ENCODE measurements at regions not wholly inside any gene's neighbourhood (a gene's known extent, or its start where the extent isn't known, plus 50 kb on each side); places are given as distances from the start of the nearest gene placed in this dataset.
"Not testable (repeated sequence)": the region's sequence is repeated elsewhere in the genome, so short reads cannot be mapped to it uniquely, and the experiment has no call there.

GRCh38 chr1:229710746-229711145 is 84.7 kb downstream of the URB2 start:
- DNase-seq = no peak

- no peak for DNase-seq
These were observed 88.3 kb downstream of the URB2 start for GRCh38 chr1:229714306-229714705.

GRCh38 chr1:229714964-229715603 is 89.0 kb downstream of the URB2 start:
- DNase-seq = no peak

- DNase-seq = peak; percentile 52
These were observed 90.0 kb downstream of the URB2 start for GRCh38 chr1:229716069-229716468.

GRCh38 chr1:229716704-229717103 is 90.7 kb downstream of the URB2 start:
- no peak for DNase-seq

GRCh38 chr1:229717786-229718576 is 91.9 kb downstream of the URB2 start:
- DNase-seq = peak; percentile 62

GRCh38 chr1:229726061-229726460 is 100.0 kb downstream of the URB2 start:
- no peak for DNase-seq

- DNase-seq = no peak
These were observed 103.9 kb downstream of the URB2 start for GRCh38 chr1:229729916-229730315.

- no peak for DNase-seq
These were observed 104.5 kb downstream of the URB2 start for GRCh38 chr1:229730573-229730972.

GRCh38 chr1:229732061-229732460 is 106.0 kb downstream of the URB2 start:
- no peak for DNase-seq

- no peak for DNase-seq
These were observed 110.3 kb downstream of the URB2 start for GRCh38 chr1:229736376-229736775.

- not testable (repeated sequence) for DNase-seq
These were observed 116.6 kb downstream of the URB2 start for GRCh38 chr1:229742614-229743013.

- no peak for DNase-seq
These were observed 123.9 kb downstream of the URB2 start for GRCh38 chr1:229749992-229750391.

- DNase-seq = no peak
These were observed 125.6 kb downstream of the URB2 start for GRCh38 chr1:229751610-229752009.

GRCh38 chr1:229752679-229753078 is 126.6 kb downstream of the URB2 start:
- DNase-seq = no peak

GRCh38 chr1:229753764-229754551 is 127.9 kb downstream of the URB2 start:
- DNase-seq = no peak

GRCh38 chr1:229756666-229757065 is 130.6 kb downstream of the URB2 start:
- no peak for DNase-seq

GRCh38 chr1:229757226-229757625 is 131.2 kb downstream of the URB2 start:
- DNase-seq = no peak

GRCh38 chr1:229758101-229759036 is 132.3 kb downstream of the URB2 start:
- no peak for DNase-seq

- DNase-seq = no peak
These were observed 133.0 kb downstream of the URB2 start for GRCh38 chr1:229759037-229759435.

- DNase-seq = no peak
These were observed 133.5 kb downstream of the URB2 start for GRCh38 chr1:229759586-229759985.

- no peak for DNase-seq
These were observed 134.5 kb downstream of the URB2 start for GRCh38 chr1:229760478-229760996.
